ENCODE measurements at regions not wholly inside any gene's neighbourhood (a gene's known extent, or its start where the extent isn't known, plus 50 kb on each side); places are given as distances from the start of the nearest gene placed in this dataset.

DNA sequence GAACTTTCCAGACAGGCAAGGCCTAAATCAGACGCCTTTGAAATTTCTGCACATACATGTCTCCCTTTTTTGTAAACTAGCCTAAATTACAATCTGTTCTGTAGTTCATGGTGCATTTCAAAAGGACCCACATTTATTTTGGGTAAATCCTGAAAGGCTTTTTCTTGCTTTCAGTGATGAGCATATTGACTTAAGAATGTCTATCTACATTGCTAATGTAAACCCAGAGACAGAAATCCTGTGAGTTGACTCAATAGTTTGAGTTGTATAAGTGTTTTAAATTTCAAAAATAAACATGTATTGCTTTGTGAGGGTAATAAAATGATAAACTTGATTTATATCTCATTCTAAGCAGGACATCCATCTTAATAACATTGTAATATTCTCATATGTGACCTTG is 977.0 kb upstream of the NR2F2 start:
- no peak for DNase-seq

GRCh38 chr15:95359966-95360365 is 970.5 kb upstream of the NR2F2 start:
- DNase-seq = no peak

- DNase-seq = no peak
Measured at GRCh38 chr15:95362306-95362705, 968.2 kb upstream of the NR2F2 start.

GRCh38 chr15:95363646-95364045 is 966.9 kb upstream of the NR2F2 start:
- no peak for DNase-seq

DNA sequence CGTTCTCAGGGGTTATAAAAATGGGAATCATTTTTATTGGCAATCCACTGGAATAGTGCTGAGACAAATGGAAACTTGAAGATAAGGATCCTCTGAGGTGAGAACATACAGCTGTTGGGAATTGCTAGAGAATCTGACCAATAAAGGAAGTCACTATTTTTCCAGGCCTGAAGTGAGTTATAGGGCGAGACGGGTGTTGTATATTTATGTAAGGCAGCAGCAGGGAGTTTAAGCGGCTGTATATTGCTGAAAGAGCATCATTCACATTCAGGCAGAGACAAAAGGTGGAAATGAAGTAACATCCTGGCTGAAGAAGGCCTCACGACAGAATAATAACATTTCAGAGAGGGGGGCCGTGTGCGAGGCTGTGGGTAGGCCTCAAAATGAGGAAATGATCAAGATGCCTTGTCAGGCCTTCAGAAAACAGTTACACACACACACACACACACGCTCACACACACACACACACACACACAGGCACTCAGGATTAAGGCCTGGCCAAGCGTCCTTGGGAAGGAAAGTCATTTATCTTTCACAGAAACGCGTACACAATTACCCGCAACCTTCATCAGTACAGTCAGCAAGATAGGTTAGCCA is 964.9 kb upstream of the NR2F2 start:
- no peak for DNase-seq

DNA sequence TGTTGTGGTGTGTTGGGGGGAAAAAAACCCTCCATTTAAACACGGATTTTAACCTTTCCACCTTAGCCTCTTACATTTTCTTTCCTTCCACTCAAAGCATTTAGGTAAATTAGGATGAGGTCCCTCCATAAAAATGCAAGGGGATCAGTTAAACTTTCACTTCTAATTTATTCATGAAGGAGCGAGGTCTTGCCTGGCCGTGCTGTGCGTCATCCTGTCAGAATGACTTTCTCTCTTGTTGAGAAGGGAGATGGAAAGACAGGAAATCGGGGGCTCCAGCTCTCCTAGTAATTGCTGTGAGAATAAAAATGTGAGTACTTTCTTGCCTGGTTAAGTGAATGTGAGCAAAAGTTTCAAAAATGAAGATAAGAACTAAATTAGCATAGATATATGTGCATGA is 962.3 kb upstream of the NR2F2 start:
- DNase-seq = no peak

DNA sequence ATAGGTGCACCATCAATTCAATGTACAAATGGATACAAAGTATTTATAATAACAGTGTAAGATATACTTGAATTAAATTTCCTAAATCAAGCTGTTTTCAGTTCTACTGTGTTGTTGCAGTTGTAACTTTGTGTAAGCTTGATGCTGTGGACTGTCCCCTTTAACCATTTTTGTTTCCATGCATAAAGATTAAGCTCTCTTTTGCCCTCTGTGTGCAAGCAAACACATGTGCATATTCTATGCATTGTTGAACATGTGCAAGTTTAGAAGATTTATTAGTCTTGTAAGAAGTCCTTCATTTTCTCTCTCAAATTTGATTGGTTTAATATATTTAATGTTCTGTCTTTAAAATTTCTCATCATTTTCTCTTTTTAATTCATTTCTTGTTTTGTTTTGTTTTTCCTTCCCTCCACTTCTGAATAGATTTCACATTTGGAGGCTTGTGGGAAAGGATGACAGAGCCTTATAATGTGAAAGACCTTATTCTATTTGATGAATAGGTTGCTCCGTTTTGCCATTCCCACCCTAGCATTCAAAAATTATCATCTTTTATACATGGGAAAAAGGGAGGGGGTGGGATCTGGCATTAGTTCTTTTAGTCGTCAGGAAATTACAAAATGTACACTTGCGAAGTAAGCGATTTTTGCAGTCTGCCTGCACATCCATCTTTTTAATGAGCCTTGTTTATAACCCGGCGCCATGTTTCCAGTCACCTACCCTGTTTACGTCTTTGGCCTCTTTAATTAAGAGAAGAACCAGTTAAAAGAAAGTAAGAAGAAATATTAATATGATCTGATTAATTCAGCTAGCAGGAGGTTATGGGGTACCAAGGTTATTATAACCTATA is 961.5 kb upstream of the NR2F2 start:
- no peak for DNase-seq

DNA sequence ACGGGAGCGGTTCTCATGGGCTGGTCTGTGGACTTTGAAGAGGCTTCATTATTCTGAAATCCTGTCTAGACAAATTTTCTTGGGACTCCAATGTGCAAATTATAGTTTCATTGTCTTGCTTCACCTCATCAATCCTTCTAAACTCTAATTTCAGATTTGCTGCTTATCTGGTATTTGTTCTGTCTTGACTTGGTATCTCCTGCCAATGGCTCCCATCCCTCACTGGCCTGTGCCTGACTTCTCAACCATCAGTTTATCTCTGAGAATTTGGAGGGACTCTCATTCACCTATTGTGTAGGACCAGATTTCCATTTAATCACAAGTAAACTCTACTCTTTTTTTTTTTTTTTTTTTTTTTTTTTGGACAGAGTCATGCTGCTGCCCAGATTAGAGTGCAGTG is 960.2 kb upstream of the NR2F2 start:
- DNase-seq = no peak

- DNase-seq = no peak
Measured at GRCh38 chr15:95371664-95372063, 958.8 kb upstream of the NR2F2 start.

DNA sequence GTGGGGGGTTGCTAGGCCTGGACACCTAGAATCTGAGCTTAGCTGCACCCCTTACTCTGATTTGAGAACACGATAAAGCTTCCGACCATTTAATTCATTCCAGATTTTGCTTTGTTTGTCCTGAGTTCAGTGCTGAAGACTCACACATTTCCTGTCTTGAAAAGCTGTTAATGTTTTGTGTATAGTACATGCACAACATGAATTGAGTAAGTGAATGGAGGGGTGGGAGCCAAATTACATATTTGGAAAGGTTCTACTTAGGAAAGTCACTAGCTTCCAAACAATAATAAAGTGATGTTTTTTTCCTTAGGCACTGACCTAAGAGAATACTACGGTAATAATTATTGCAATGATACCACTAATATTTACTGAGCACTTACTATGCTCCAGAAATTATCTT is 955.2 kb upstream of the NR2F2 start:
- DNase-seq = no peak

DNA sequence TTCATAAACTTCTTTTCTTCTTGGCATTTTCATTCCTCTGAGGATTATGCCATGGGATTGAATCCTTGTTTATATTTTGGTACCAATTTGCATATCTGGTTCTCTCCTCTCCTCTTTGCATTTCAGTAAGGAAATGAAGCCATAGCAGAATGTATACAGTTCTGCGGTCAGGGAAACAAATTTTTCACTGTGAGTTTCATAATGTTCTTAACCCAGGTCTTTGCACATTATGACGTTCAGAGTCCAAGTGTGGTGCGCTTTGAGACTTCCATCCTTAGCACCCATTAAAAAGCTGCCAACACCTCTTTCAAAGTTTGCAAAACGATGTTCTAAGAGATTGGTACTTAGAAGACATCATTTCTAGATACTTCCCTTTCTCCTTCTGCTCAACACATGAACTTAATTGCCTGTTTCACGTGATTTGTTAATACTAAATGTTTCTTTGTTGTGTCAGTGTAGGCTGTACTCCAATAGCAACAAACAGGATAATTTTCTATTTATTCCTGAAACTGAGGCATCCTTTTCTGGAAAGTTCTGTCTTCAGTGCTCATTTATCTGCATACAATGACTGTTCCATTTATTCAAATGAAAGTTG is 953.1 kb upstream of the NR2F2 start:
- no peak for DNase-seq

GRCh38 chr15:95394186-95395067 is 936.1 kb upstream of the NR2F2 start:
- no peak for DNase-seq

DNA sequence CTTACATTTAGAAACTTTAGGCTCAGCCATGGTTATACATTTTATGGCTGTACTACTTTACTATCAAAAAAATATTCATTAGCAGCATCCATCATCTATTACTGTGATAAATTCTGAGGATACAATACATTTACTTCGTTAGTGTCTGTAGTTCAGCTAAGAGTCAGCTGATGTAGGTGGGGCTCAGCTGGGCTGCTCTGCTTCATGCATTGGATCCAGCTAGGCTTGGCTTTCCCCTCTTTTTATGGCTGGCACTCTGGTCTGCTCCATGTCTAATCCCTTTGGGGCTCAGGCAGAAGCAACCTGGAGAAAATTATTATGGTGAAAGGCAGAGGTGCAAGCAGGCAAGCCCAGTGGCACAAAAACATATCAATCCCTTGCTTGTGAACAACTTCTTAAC is 930.1 kb upstream of the NR2F2 start:
- no peak for DNase-seq

- DNase-seq = no peak
Measured at GRCh38 chr15:95401587-95401986, 928.9 kb upstream of the NR2F2 start.

DNA sequence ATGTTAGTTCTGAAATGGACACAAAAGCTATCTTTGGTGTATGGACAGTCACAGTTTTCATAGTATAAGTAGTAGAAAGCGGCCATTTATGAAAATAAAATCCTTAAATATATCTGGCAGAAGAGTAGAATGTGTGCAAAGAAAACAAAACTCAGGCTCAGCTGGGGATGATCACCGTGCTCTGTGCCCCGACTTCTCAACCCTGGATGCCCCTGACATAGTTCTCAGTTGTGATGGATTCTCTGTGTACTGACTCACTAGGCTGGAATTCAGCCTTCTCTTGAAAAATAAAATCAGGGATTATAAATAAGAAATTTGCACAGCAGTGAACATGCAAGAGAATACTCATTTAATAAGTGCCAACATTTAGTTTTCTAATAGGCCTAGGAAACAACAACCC is 925.1 kb upstream of the NR2F2 start:
- no peak for DNase-seq

GRCh38 chr15:95407534-95407933 is 923.0 kb upstream of the NR2F2 start:
- DNase-seq = no peak

DNA sequence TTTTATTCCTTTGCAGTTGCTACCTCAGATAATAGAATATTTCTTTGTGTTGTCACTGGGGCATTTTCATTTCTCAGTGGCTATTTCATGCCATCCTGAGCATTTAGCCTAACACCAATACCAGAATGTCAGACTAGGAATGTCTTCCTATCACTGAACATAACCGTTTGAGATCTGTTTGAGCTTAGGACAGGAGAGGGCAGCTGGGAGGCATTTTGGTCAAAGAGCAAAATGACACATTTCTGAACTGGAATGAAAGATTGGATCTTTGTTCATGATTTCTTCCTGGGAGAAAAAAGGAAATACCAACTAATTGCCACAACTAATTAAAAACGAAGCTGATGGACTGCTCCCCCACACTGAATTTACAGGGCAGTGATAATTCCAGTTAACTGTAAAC is 921.3 kb upstream of the NR2F2 start:
- DNase-seq = no peak

GRCh38 chr15:95409626-95410310 is 920.7 kb upstream of the NR2F2 start:
- DNase-seq = no peak

GRCh38 chr15:95410757-95411156 is 919.7 kb upstream of the NR2F2 start:
- DNase-seq = no peak

DNA sequence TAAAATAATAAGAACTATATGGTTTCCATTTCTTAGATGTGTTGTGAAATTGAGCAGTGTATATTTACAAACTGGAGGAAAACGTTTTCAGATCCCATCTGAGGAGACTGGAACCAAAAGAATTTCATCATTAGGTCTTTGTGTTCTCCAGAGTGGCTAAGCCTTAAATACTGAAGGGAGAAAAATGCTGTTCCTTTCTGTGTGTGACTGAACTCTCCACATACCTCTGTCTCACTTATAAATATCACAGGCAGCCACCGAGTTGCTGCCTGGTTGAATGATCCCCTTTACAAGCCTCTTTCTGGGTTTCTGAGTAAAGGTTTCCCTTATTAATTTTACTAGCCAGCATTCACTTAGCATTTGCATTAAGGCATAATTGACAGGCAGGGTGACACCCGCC is 913.9 kb upstream of the NR2F2 start:
- DNase-seq = no peak

DNA sequence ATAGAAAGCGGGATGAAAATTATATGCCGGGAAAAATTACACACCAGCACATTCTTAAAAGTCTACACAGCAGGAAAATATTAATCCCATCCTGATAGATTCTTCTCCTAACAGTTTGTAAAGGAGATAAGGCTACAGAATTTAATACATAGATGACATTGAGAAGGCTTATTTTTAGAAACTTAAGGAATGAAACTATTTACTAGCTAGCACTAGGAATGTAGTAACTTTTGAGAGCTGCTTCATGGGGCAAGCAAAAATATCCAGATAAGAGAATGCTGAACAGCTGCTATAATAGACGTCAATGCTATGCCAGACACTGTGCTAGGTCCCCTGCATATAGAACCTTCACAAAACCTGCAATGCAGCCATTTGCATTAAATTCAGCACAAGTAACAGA is 912.7 kb upstream of the NR2F2 start:
- DNase-seq = no peak

DNA sequence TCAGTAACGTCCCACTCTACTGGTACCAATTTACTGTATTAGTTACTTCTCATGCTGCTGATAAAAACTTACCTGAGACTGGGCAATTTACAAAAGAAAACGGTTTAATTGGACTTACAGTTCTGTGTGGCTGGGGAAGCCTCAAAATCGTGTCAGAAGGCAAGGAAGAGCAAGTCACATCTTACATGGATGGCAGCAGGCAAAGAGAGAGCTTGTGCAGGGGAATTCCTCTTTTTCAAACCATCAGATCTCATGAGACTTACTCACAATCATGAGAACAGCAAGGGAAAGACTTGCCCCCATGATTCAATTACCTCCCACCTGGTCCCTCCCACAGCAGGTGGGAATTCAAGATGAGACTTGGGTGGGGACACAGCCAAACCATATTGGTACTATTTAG is 908.2 kb upstream of the NR2F2 start:
- DNase-seq = no peak

DNA sequence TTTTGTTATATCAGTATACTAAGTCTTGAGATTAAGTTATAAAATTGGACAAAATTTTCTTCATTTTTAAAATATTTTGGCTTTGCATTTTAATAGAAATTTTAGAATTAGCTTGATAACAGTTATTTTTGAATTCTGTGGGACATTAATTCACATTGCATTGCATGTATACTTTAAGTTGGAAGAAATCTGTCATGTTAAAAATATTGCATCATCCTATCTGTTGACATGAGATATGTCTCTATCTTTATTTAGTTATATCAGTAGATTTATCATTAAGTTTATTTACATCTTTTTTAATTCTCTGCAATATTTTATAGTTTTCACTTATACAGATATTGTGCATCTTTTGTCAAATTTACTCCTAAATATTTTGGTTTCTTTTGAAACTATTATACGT is 904.6 kb upstream of the NR2F2 start:
- DNase-seq = no peak
